ENCODE measurements at regions not wholly inside any gene's neighbourhood (a gene's known extent, or its start where the extent isn't known, plus 50 kb on each side); places are given as distances from the start of the nearest gene placed in this dataset.

DNA sequence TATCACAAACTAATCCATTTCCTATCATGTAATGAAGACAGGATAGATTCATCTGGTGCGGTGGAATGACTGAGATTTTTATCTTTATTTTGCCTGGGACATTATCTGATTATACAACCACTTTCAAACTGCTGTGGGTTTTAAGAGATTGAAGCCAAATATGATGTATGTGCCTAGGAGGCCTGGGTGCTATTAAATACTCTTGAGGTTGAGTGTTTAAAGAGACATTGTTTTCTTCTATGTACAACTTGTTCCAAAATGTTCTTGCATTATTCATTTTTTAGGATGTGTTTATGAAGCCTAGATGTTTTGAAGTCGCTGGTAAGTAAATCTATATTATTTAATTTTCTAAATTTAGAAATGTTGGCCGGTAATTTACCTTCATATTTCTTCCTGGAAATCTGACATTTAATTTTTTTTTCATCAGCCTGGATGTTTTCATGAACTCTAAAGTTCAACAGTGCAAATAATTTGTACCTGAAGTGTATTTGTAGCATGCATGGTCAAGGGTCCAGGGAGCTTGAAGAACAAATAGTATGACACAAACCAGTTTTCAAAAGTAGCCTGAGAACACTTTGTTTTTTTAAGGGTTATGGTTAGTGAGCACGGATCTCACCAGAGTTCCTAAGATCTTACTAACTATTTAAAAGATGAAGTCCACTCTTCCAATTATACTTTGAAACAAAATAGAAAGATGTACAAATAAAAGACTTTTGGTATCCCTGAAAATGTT lies 72.8 kb upstream of the ATP8A1 start:
- no peaks in the 10 kb centered on the region for H3K4me1 Mint-ChIP-seq
- H3K4me3 Mint-ChIP-seq: no peak overlapping the region
- H3K36me3 Mint-ChIP-seq: peaks cover 8 to 14% of the 10 kb centered on the region in 2 donors
- H3K27me3 Mint-ChIP-seq: no peaks in the 10 kb centered on the region
- H3K9me3 Mint-ChIP-seq: peaks cover 0 to 21% (median 11%) of the 10 kb centered on the region in 7 donors
- DNase-seq (no peak), ATAC-seq (ENCODE audit: low read depth in 2 of 2) (no peak)
- no peak overlapping the region for H3K27ac Mint-ChIP-seq

GRCh38 chr4:42724451-42724850 lies 67.5 kb upstream of the ATP8A1 start:
- peaks cover 0 to 13% (median 11%) of the 10 kb centered on the region in 7 donors for H3K9me3 Mint-ChIP-seq
- ATAC-seq (ENCODE audit: low read depth in 2 of 2) (no peak), DNase-seq (no peak)
- H3K27ac Mint-ChIP-seq: no peak overlapping the region
- peaks cover 8 to 10% of the 10 kb centered on the region in 2 donors for H3K36me3 Mint-ChIP-seq
- no peaks in the 10 kb centered on the region for H3K4me1 Mint-ChIP-seq
- H3K27me3 Mint-ChIP-seq: no peaks in the 10 kb centered on the region
- no peak overlapping the region for H3K4me3 Mint-ChIP-seq

DNA sequence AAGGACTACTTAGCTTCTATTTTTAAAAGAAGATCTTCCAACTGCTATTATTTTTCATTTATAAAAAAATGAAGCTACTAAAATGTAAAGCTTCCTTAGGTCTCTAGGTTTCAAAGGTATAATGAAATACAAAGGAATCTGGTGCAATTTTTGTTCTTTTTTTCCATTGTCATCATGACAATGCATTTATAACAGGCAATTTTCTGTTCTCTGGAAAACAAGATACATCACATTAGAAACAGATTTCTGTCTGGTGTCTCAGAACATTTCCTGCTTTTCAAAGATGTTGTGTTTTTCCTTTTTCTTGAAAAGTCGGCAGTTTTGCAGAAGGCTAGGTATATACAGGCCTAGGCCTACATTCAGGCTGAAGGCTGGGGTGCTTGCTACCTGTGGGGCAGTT lies 63.6 kb upstream of the ATP8A1 start:
- ATAC-seq (ENCODE audit: low read depth in 2 of 2): no peak
- no peak overlapping the region for H3K27ac Mint-ChIP-seq

DNA sequence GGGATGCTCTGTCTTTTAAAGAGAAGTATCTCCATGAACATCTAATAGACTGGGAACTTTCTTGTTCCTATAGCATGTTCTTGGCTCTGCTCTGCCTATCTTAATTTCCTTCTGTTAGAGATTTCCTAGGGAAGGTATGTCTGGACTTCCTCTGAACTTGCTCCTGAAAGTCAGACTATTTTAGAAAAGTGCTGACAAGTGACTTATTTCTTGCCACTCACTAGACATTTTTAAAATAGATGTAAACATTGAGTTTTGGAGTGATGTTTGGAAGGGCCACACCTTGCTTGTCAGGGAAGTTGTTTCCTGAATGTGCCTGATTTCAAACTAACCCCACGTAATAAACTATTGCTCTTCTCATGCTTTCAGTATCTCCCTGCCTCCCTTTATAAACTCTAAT lies 62.4 kb upstream of the ATP8A1 start:
- Mint-ChIP-seq H3K4me3 (no peak overlapping the region), H3K27ac (no peak overlapping the region), H3K27me3 (no peaks in the 10 kb centered on the region), H3K9me3 (peaks cover 0 to 7% (median 4%) of the 10 kb centered on the region in 7 donors), H3K4me1 (peaks cover 0 to 6% (median 0%) of the 10 kb centered on the region in 3 donors), H3K36me3 (no peaks in the 10 kb centered on the region)
- no peak for ATAC-seq (ENCODE audit: low read depth in 2 of 2)
- no peak for DNase-seq

More for the DNA sequence above, 63.6 kb upstream of the ATP8A1 start:
- no peak for DNase-seq
- no peaks in the 10 kb centered on the region for H3K36me3 Mint-ChIP-seq
- H3K4me1 Mint-ChIP-seq: peaks cover 0 to 6% (median 0%) of the 10 kb centered on the region in 3 donors
- H3K9me3 Mint-ChIP-seq: peaks cover 0 to 7% (median 4%) of the 10 kb centered on the region in 7 donors
- H3K27me3 Mint-ChIP-seq: no peaks in the 10 kb centered on the region
- no peak overlapping the region for H3K4me3 Mint-ChIP-seq

DNA sequence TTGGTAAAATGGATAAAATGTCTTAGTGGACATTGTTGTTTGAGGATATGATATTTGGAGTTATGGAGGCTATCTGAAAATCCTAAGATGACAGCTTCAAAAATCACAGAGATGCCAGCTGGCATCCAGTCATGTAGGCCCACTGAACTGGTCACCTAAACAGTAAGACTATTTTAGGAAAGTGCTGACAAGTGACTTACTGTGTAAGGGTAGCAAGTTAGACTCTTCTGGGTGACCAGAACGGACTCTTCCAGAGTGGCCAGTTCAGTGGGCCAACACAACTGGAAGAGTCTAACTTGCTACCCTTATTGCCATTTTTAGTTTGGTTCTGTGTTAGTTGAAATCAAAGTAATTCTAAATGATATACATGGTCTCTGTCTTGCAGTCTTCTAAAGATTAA lies 61.4 kb upstream of the ATP8A1 start:
- Mint-ChIP-seq H3K4me3 (no peak overlapping the region), H3K9me3 (peaks cover 0 to 5% (median 4%) of the 10 kb centered on the region in 7 donors), H3K36me3 (no peaks in the 10 kb centered on the region), H3K4me1 (peaks cover 0 to 6% (median 0%) of the 10 kb centered on the region in 3 donors), H3K27me3 (no peaks in the 10 kb centered on the region), H3K27ac (peak overlapping the region in 1 of 6 donors; percentile 26)
- ATAC-seq (ENCODE audit: low read depth in 2 of 2) (no peak), DNase-seq (no peak)

- Mint-ChIP-seq H3K4me1 (peaks cover 0 to 6% (median 0%) of the 10 kb centered on the region in 3 donors), H3K4me3 (no peak overlapping the region), H3K27ac (no peak overlapping the region), H3K36me3 (no peaks in the 10 kb centered on the region), H3K9me3 (peaks cover 0 to 5% (median 4%) of the 10 kb centered on the region in 7 donors), H3K27me3 (no peaks in the 10 kb centered on the region)
- no peak for ATAC-seq (ENCODE audit: low read depth in 2 of 2)
- DNase-seq: no peak
These were observed 60.1 kb upstream of the ATP8A1 start for GRCh38 chr4:42716996-42717395.

DNA sequence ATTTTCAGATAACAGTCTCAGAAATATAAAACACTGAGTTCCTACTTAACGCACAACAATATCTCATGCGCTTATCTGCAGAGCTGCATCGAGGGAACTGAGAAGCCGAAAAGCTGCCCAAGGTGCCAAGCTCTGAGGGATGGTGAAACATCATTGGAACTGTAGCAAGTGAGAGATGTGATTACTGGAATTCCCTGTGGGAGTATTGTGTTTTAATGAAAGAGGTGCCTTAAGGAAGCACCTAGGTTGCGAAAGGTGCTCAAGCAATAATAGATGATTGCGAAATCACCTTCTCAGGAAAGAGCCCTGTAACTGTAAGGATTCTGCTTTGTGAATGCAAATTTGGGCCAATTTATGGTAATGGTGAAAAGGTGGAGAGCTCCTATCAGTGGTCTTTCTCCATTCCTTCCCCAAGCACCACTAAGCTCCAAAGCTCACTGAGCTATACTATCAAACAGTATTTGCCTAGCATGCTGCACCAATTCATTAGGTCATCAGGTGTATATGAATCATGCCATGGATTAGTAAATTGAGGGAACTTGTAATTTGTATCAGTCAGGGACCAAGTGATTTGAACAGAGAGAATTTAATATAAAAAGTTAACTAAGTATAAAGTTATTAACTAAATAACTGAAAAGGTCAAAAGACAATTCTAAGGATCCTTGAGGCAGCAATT lies 59.0 kb upstream of the ATP8A1 start:
- no peak overlapping the region for H3K27ac Mint-ChIP-seq
- H3K4me3 Mint-ChIP-seq: no peak overlapping the region
- no peaks in the 10 kb centered on the region for H3K27me3 Mint-ChIP-seq
- no peak for DNase-seq
- H3K4me1 Mint-ChIP-seq: peaks cover 0 to 6% (median 0%) of the 10 kb centered on the region in 3 donors
- peaks cover 0 to 5% (median 4%) of the 10 kb centered on the region in 7 donors for H3K9me3 Mint-ChIP-seq
- ATAC-seq (ENCODE audit: low read depth in 2 of 2): no peak
- H3K36me3 Mint-ChIP-seq: no peaks in the 10 kb centered on the region

DNA sequence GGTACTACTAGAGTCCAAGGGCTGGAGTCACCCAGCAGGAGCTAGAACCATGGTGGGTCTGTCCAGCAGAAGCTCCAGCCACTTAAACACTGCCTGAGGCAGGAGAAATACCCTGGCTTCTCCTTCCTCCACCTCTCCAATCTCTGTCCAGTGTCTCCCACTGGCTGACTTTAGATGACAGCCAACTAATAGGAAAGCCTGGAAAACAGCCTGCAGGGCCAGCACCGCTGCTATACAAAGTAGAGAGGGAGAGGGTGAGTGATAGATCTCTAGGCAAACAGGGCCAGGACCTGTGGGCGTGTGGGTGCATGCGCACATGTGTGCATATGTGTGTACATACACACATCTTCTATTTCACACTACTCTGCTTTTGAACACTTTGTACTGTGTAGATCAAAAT lies 56.5 kb upstream of the ATP8A1 start:
- H3K27me3 Mint-ChIP-seq: peaks cover 0 to 13% (median 10%) of the 10 kb centered on the region in 3 donors
- ATAC-seq (ENCODE audit: low read depth in 2 of 2): no peak

DNA sequence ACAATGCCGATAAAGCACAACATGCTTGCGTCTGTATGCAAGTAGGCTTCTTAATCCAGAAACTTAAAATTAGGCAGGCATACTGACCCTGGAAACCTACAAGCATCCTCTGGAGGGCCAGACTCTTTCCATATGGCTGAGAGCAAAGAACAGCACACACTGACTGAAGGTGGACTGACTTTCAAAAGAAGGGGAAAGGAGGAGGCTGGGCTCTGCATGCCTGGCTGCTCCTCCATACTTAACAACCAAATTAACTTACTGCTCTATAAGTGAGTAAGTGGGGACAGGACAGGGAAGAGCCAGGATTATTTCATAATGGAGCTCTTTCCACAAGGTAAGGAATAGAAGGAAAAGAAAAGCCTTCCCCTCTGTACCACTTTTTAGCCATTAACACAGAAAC lies 55.9 kb upstream of the ATP8A1 start:
- DNase-seq (no peak), ATAC-seq (ENCODE audit: low read depth in 2 of 2) (no peak)
- H3K36me3 Mint-ChIP-seq: no peaks in the 10 kb centered on the region
- H3K27ac Mint-ChIP-seq: peak overlapping the region in 1 of 6 donors; percentile 14
- peaks cover 0 to 13% (median 13%) of the 10 kb centered on the region in 3 donors for H3K27me3 Mint-ChIP-seq
- peaks cover 0 to 6% (median 0%) of the 10 kb centered on the region in 3 donors for H3K4me1 Mint-ChIP-seq
- H3K9me3 Mint-ChIP-seq: no peaks in the 10 kb centered on the region
- no peak overlapping the region for H3K4me3 Mint-ChIP-seq

More for the DNA sequence above, 56.5 kb upstream of the ATP8A1 start:
- no peaks in the 10 kb centered on the region for H3K36me3 Mint-ChIP-seq
- no peak for DNase-seq
- H3K9me3 Mint-ChIP-seq: no peaks in the 10 kb centered on the region
- H3K27ac Mint-ChIP-seq: no peak overlapping the region
- peaks cover 0 to 6% (median 0%) of the 10 kb centered on the region in 3 donors for H3K4me1 Mint-ChIP-seq
- H3K4me3 Mint-ChIP-seq: peak overlapping the region in 1 of 8 donors; percentile 26

DNA sequence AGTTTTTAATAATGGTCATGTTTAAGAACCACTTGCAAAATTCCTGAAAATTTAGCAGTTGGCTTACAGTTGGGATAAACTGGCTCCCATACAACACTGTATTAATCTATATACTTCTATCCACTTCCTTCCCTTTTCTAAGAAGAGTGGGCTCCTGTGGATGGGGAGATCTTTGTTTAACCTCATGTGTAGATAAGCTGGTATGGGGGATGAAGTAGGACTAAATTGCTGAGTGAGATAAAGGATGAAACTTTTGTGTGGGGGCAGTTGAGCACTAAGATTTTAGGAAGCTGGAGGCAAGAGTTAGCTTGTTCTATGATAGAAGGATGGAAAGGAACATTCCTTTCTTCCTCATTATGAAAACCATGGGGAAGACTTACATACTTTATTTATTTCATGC lies 54.6 kb upstream of the ATP8A1 start:
- H3K9me3 Mint-ChIP-seq: no peaks in the 10 kb centered on the region
- H3K36me3 Mint-ChIP-seq: no peaks in the 10 kb centered on the region
- no peak for DNase-seq
- H3K27me3 Mint-ChIP-seq: peaks cover 0 to 13% (median 13%) of the 10 kb centered on the region in 3 donors
- no peaks in the 10 kb centered on the region for H3K4me1 Mint-ChIP-seq
- H3K4me3 Mint-ChIP-seq: no peak overlapping the region
- H3K27ac Mint-ChIP-seq: no peak overlapping the region
- ATAC-seq (ENCODE audit: low read depth in 2 of 2): no peak

DNA sequence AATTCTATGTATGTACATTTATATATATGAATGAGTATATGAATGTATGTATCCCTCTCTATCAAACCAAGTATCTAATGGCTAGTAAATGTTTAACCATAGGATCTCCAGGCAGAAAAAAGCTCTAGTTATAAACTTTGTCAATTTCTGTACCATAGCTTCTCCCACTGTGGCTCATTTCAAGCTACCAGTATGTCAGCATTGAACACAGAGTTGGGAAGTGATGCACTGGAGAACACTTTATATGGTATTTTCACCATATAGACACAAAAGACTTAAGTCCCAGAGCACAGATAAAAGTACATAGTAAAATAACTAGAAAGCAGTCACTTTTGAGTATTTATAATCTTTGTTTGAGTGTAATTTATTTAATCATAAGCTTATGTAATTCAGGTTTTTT lies 53.9 kb upstream of the ATP8A1 start:
- no peak overlapping the region for H3K27ac Mint-ChIP-seq
- no peaks in the 10 kb centered on the region for H3K36me3 Mint-ChIP-seq
- DNase-seq: no peak
- ATAC-seq (ENCODE audit: low read depth in 2 of 2): no peak
- no peaks in the 10 kb centered on the region for H3K9me3 Mint-ChIP-seq
- no peak overlapping the region for H3K4me3 Mint-ChIP-seq
- H3K27me3 Mint-ChIP-seq: peaks cover 0 to 13% (median 13%) of the 10 kb centered on the region in 3 donors
- no peaks in the 10 kb centered on the region for H3K4me1 Mint-ChIP-seq

GRCh38 chr4:42710329-42710728 lies 53.4 kb upstream of the ATP8A1 start:
- peaks cover 0 to 13% (median 13%) of the 10 kb centered on the region in 3 donors for H3K27me3 Mint-ChIP-seq
- H3K27ac Mint-ChIP-seq: peak overlapping the region in 1 of 6 donors; percentile 15
- DNase-seq: no peak
- no peak for ATAC-seq (ENCODE audit: low read depth in 2 of 2)
- no peaks in the 10 kb centered on the region for H3K4me1 Mint-ChIP-seq
- no peaks in the 10 kb centered on the region for H3K9me3 Mint-ChIP-seq
- H3K36me3 Mint-ChIP-seq: no peaks in the 10 kb centered on the region
- peak overlapping the region in 1 of 8 donors; percentile 38 for H3K4me3 Mint-ChIP-seq

GRCh38 chr4:42709392-42710065 lies 52.6 kb upstream of the ATP8A1 start:
- Mint-ChIP-seq H3K4me3 (no peak overlapping the region), H3K27me3 (peaks cover 0 to 13% (median 13%) of the 10 kb centered on the region in 3 donors), H3K9me3 (no peaks in the 10 kb centered on the region), H3K27ac (no peak overlapping the region), H3K36me3 (no peaks in the 10 kb centered on the region), H3K4me1 (no peaks in the 10 kb centered on the region)
- DNase-seq (no peak), ATAC-seq (ENCODE audit: low read depth in 2 of 2) (no peak)

Measured in naive B cell (primary cell).